ENCODE measurements at regions not wholly inside any gene's neighbourhood (a gene's known extent, or its start where the extent isn't known, plus 50 kb on each side); places are given as distances from the start of the nearest gene placed in this dataset.
A peak's percentile ranks its signal among the peaks of the same experiment; 100 is the strongest.
"Not testable (repeated sequence)": the region's sequence is repeated elsewhere in the genome, so short reads cannot be mapped to it uniquely, and the experiment has no call there.

- not testable (repeated sequence) for ATAC-seq, H3K27me3 Mint-ChIP-seq, DNase-seq, H3K4me3 Mint-ChIP-seq, H3K9me3 Mint-ChIP-seq, H3K27ac Mint-ChIP-seq
- peaks cover 29% of the 10 kb centered on the region for H3K4me1 Mint-ChIP-seq
Observed at GRCh38 chr16:29143739-29144668, 159.2 kb downstream of the LAT start.

GRCh38 chr16:29142506-29142905 is 157.7 kb downstream of the LAT start:
- DNase-seq, H3K27me3 Mint-ChIP-seq, ATAC-seq, H3K27ac Mint-ChIP-seq, H3K4me3 Mint-ChIP-seq, H3K9me3 Mint-ChIP-seq: not testable (repeated sequence)
- peaks cover 24% of the 10 kb centered on the region for H3K4me1 Mint-ChIP-seq

GRCh38 chr16:29141586-29142324 is 156.9 kb downstream of the LAT start:
- Mint-ChIP-seq H3K4me1 (peaks cover 22% of the 10 kb centered on the region), H3K9me3 (no peaks in the 10 kb centered on the region), H3K27ac (no peak overlapping the region), H3K4me3 (no peak overlapping the region), H3K27me3 (no peaks in the 10 kb centered on the region)
- ATAC-seq (no peak), DNase-seq (no peak)

GRCh38 chr16:29141121-29141520 is 156.3 kb downstream of the LAT start:
- H3K4me3 Mint-ChIP-seq, H3K27ac Mint-ChIP-seq, DNase-seq, ATAC-seq, H3K27me3 Mint-ChIP-seq, H3K9me3 Mint-ChIP-seq: not testable (repeated sequence)
- H3K4me1 Mint-ChIP-seq, result peaks cover 22% of the 10 kb centered on the region

- peak overlapping the region in 1 of 2 donors; percentile 30 for H3K27ac Mint-ChIP-seq
- H3K4me3 Mint-ChIP-seq, result not testable (repeated sequence)
Observed at GRCh38 chr16:29139901-29140855, 155.3 kb downstream of the LAT start.

GRCh38 chr16:29139261-29139802 is 154.5 kb downstream of the LAT start:
- Mint-ChIP-seq H3K27me3 (no peaks in the 10 kb centered on the region), H3K4me3 (no peak overlapping the region), H3K27ac (no peak overlapping the region), H3K4me1 (peaks cover 16% of the 10 kb centered on the region), H3K9me3 (peaks cover 0 to 7% of the 10 kb centered on the region in 2 donors)
- ATAC-seq, result no peak
- no peak for DNase-seq

More at GRCh38 chr16:29139901-29140855, 155.3 kb downstream of the LAT start:
- H3K9me3 Mint-ChIP-seq, DNase-seq, ATAC-seq, H3K27me3 Mint-ChIP-seq: not testable (repeated sequence)
- peaks cover 22% of the 10 kb centered on the region for H3K4me1 Mint-ChIP-seq

GRCh38 chr16:29138698-29139097 is 153.8 kb downstream of the LAT start:
- not testable (repeated sequence) for H3K27me3 Mint-ChIP-seq, H3K27ac Mint-ChIP-seq, DNase-seq, ATAC-seq, H3K9me3 Mint-ChIP-seq, H3K4me3 Mint-ChIP-seq
- H3K4me1 Mint-ChIP-seq, result peaks cover 15% of the 10 kb centered on the region

GRCh38 chr16:29137894-29138662 is 153.2 kb downstream of the LAT start:
- peak overlapping the region in 1 of 2 donors; percentile 89 for H3K27ac Mint-ChIP-seq
- H3K4me1 Mint-ChIP-seq, result peaks cover 15% of the 10 kb centered on the region
- DNase-seq, H3K4me3 Mint-ChIP-seq, H3K9me3 Mint-ChIP-seq, ATAC-seq, H3K27me3 Mint-ChIP-seq: not testable (repeated sequence)

- not testable (repeated sequence) for H3K4me3 Mint-ChIP-seq, H3K27me3 Mint-ChIP-seq, ATAC-seq, DNase-seq, H3K9me3 Mint-ChIP-seq
- H3K27ac Mint-ChIP-seq, result peak overlapping the region in 1 of 2 donors; percentile 76
- H3K4me1 Mint-ChIP-seq, result peaks cover 15% of the 10 kb centered on the region
Observed at GRCh38 chr16:29137461-29137860, 152.6 kb downstream of the LAT start.

GRCh38 chr16:29136916-29137315 is 152.1 kb downstream of the LAT start:
- H3K4me1 Mint-ChIP-seq, result peaks cover 15% of the 10 kb centered on the region
- not testable (repeated sequence) for H3K27me3 Mint-ChIP-seq, DNase-seq, ATAC-seq, H3K4me3 Mint-ChIP-seq, H3K27ac Mint-ChIP-seq, H3K9me3 Mint-ChIP-seq

GRCh38 chr16:29136046-29136696 is 151.3 kb downstream of the LAT start:
- H3K27ac Mint-ChIP-seq, H3K9me3 Mint-ChIP-seq, ATAC-seq, DNase-seq, H3K4me3 Mint-ChIP-seq, H3K27me3 Mint-ChIP-seq: not testable (repeated sequence)
- H3K4me1 Mint-ChIP-seq, result peaks cover 15% of the 10 kb centered on the region

- not testable (repeated sequence) for DNase-seq, H3K9me3 Mint-ChIP-seq, H3K4me3 Mint-ChIP-seq, ATAC-seq, H3K27me3 Mint-ChIP-seq
- peak overlapping the region in 1 of 2 donors; percentile 21 for H3K27ac Mint-ChIP-seq
- peaks cover 15% of the 10 kb centered on the region for H3K4me1 Mint-ChIP-seq
Observed at GRCh38 chr16:29135098-29135497, 150.2 kb downstream of the LAT start.

- Mint-ChIP-seq H3K4me1 (peaks cover 15% of the 10 kb centered on the region), H3K27ac (peak overlapping the region in 1 of 2 donors; percentile 38)
- DNase-seq, H3K9me3 Mint-ChIP-seq, H3K4me3 Mint-ChIP-seq, H3K27me3 Mint-ChIP-seq, ATAC-seq: not testable (repeated sequence)
Observed at GRCh38 chr16:29133681-29134430, 149.0 kb downstream of the LAT start.
